C4-2B (cell line): ENCODE measurements at regions not wholly inside any gene's neighbourhood (a gene's known extent, or its start where the extent isn't known, plus 50 kb on each side); places are given as distances from the start of the nearest gene placed in this dataset.

ENCODE experiments used
- CTCF ChIP-seq: fragments of 450-650 bp; conservative IDR thresholded peaks from 2 replicates; pipeline ENCODE4 v1.5.1; 2017; ENCODE audit warnings: mild to moderate bottlenecking
- ZFX ChIP-seq: fragments of 450-650 bp; IDR thresholded peaks from 2 replicates; pipeline ENCODE4 v1.6.1; 2017

DNA sequence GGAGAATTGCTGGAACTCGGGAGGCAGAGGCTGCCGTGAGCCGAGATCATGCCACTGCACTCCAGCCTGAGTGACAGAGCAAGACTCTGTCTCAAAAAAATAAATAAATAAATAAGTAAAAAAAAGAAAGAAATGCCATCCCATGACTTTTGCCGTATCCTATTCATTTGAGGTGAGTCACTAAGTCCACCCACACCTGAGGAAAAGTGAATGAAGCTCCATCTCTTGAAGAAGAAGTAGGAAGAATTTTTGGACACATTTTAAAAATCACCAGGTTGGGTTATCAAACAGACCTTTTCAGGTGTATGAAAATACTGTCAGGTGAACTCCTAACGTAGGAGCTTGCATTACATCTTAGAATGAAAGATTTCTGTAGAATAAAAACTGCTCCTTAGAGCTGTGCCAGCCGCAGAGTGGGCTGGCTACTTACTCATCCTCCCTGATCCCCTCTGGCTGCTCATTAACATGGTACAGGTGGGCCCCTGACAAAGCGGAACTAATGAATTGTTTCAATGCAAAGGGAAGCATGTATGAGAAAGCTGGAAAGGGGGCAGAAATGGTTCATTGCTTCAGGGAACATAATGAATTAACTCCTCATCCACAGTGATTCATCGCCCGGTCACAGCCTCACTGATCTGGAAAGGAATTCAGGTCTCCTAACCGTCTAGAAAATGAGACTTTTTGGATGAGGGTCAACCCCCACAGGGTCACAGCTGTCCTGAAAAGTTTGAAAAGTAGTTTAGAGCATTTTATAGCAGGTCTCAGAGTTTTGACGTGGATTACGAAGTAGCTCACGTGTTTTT is 191.4 kb downstream of the SPP2 start:
- TF ChIP-seq CTCF (no peak), ZFX (no peak)
